ENCODE measurements at regions not wholly inside any gene's neighbourhood (a gene's known extent, or its start where the extent isn't known, plus 50 kb on each side); places are given as distances from the start of the nearest gene placed in this dataset.

DNA sequence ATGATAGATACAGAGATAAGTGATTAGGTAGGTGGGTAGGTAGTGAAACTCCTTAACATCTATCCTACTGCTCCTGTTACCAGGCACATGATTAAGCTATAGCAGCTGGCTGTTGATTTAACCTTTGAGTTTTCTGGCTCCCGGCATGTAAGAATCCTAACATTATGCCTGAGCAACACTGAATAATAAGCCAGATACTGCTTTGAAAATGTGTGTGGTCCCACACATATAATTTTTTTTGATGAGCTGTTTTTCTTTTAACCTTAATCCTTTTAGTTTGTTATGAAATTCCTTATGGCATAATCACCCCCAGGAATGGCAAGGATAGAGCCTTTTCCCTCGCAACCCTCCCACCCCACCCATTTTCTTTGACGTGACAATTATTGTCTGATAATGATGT lies 104.2 kb upstream of the NEUROD1 start (continued):
- TF ChIP-seq, protein P1, sequence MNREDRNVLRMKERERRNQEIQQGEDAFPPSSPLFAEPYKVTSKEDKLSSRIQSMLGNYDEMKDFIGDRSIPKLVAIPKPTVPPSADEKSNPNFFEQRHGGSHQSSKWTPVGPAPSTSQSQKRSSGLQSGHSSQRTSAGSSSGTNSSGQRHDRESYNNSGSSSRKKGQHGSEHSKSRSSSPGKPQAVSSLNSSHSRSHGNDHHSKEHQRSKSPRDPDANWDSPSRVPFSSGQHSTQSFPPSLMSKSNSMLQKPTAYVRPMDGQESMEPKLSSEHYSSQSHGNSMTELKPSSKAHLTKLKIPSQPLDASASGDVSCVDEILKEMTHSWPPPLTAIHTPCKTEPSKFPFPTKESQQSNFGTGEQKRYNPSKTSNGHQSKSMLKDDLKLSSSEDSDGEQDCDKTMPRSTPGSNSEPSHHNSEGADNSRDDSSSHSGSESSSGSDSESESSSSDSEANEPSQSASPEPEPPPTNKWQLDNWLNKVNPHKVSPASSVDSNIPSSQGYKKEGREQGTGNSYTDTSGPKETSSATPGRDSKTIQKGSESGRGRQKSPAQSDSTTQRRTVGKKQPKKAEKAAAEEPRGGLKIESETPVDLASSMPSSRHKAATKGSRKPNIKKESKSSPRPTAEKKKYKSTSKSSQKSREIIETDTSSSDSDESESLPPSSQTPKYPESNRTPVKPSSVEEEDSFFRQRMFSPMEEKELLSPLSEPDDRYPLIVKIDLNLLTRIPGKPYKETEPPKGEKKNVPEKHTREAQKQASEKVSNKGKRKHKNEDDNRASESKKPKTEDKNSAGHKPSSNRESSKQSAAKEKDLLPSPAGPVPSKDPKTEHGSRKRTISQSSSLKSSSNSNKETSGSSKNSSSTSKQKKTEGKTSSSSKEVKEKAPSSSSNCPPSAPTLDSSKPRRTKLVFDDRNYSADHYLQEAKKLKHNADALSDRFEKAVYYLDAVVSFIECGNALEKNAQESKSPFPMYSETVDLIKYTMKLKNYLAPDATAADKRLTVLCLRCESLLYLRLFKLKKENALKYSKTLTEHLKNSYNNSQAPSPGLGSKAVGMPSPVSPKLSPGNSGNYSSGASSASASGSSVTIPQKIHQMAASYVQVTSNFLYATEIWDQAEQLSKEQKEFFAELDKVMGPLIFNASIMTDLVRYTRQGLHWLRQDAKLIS (CRISPR knock-in tag; IDR thresholded peaks at IDR 0.05): no peak
- no peak for TF ChIP-seq MBD2 (IDR thresholded peaks at IDR 0.05; ENCODE audit: borderline replicate concordance, low read depth)
- no peak for TF ChIP-seq RBFOX2 (IDR thresholded peaks at IDR 0.05; ENCODE audit: low read depth, low read length)
- TF ChIP-seq ZNF311 (CRISPR knock-in tag; IDR thresholded peaks at IDR 0.05): no peak
- TF ChIP-seq ZNF384 (IDR thresholded peaks at IDR 0.05; ENCODE audit: low read depth, low read length): no peak
- TF ChIP-seq, protein P2, sequence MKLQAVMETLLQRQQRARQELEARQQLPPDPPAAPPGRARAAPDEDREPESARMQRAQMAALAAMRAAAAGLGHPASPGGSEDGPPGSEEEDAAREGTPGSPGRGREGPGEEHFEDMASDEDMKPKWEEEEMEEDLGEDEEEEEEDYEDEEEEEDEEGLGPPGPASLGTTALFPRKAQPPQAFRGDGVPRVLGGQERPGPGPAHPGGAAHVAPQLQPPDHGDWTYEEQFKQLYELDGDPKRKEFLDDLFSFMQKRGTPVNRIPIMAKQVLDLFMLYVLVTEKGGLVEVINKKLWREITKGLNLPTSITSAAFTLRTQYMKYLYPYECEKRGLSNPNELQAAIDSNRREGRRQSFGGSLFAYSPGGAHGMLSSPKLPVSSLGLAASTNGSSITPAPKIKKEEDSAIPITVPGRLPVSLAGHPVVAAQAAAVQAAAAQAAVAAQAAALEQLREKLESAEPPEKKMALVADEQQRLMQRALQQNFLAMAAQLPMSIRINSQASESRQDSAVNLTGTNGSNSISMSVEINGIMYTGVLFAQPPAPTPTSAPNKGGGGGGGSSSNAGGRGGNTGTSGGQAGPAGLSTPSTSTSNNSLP (IDR thresholded peaks at IDR 0.05; ENCODE audit: borderline replicate concordance, low read depth, low read length): no peak
- no peak for TF ChIP-seq HDAC8 (tag; IDR thresholded peaks at IDR 0.05)
